ENCODE measurements at regions not wholly inside any gene's neighbourhood (a gene's known extent, or its start where the extent isn't known, plus 50 kb on each side); places are given as distances from the start of the nearest gene placed in this dataset.

DNA sequence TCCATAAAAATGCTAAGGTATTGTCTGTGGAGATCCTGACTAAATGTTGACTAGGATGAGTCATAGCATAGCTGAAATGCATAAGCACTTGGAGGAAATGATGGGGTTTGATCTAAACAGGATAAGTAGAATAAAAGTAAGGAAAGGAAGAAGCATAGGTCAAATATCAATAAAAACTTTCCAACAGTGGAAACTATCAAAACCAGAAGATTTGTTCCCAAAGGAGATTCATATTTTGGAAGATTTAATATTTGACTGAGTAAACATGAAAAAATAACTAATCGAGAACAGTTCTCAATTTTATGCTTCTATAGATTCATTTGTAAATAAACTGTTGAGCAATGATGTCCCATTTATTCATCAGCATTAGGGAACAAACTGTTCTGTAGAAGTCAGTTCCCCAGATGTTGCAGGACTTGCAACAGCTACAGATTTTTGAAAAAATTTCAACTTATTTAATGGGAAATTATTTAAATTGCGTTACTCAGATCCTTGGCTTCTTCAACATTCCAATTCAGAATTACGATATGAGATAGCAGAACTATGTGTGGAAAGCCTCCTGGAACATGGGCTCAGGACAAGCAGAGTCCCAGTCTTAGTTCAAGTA, 133.7 kb upstream of the TBX18 start:
- no peak for TF ChIP-seq POLR2AphosphoS5 (IDR thresholded peaks at IDR 0.05; ENCODE audit: low read depth, low read length)
- no peak for TF ChIP-seq POLR2A (IDR thresholded peaks at IDR 0.05; ENCODE audit: low read depth, low read length)

Data from GM12892 (cell line).